Neural progenitor cell (in vitro differentiated cells): ENCODE measurements at regions not wholly inside any gene's neighbourhood (a gene's known extent, or its start where the extent isn't known, plus 50 kb on each side); places are given as distances from the start of the nearest gene placed in this dataset.

Experiments used
- DNase-seq: peaks from one replicate; pipeline ENCODE4 v3.0.0-alpha.2; 2016; ENCODE audit warnings: low spot score
- H2AFZ ChIP-seq: fragments of 200-600 bp; sonication (generic); replicated peaks from 2 replicates; pipeline ENCODE4 v1.6.1; 2016; ENCODE audit warnings: antibody characterized with exemption
- H3F3A ChIP-seq: fragments of 200-600 bp; sonication (generic); 2 replicates; pipeline ENCODE4 v1.6.1; 2016; ENCODE audit warnings: antibody characterized with exemption, low read depth
- H3K27ac ChIP-seq: fragments of 200-600 bp; sonication (generic); 2 replicates; pipeline ENCODE4 v1.5.1; 2016; ENCODE audit warnings: mild to moderate bottlenecking
- H3K27me3 ChIP-seq: fragments of 200-600 bp; sonication (generic); 2 replicates; pipeline ENCODE4 v1.6.1; 2016; ENCODE audit warnings: mild to moderate bottlenecking, moderate library complexity
- H3K36me3 ChIP-seq: fragments of 200-600 bp; sonication (generic); 2 replicates; pipeline ENCODE4 v1.5.1; 2016
- H3K4me1 ChIP-seq: fragments of 200-600 bp; sonication (generic); 2 replicates; pipeline ENCODE4 v1.6.1; 2016; ENCODE audit warnings: mixed run types
- H3K4me2 ChIP-seq: fragments of 200-600 bp; sonication (generic); 2 replicates; pipeline ENCODE4 v1.6.1; 2016
- H3K4me3 ChIP-seq: fragments of 200-600 bp; sonication (generic); 2 replicates; pipeline ENCODE4 v1.5.1; 2016
- H3K79me2 ChIP-seq: fragments of 200-600 bp; sonication (generic); 2 replicates; pipeline ENCODE4 v1.6.1; 2016; ENCODE audit warnings: low read depth
- H3K9ac ChIP-seq: fragments of 200-600 bp; sonication (generic); 2 replicates; pipeline ENCODE4 v1.6.1; 2016
- H3K9me3 ChIP-seq: fragments of 200-600 bp; sonication (generic); 2 replicates; pipeline ENCODE4 v1.5.1; 2016; ENCODE audit warnings: low read depth
- H4K20me1 ChIP-seq: fragments of 200-600 bp; sonication (generic); 2 replicates; pipeline ENCODE4 v1.6.1; 2016; ENCODE audit warnings: low read depth
- H3K27ac Mint-ChIP-seq: 3 replicates; pipeline ENCODE4 v1.8.0; 2021; ENCODE audit warnings: mixed read lengths
- H3K27me3 Mint-ChIP-seq: 2 replicates; pipeline ENCODE4 v1.8.0; 2022; ENCODE audit warnings: low read depth, mild to moderate bottlenecking, inconsistent platforms, moderate library complexity, mixed read lengths; ENCODE audit not compliant: insufficient read depth
- H3K36me3 Mint-ChIP-seq: 3 replicates; pipeline ENCODE4 v1.8.0; 2021; ENCODE audit warnings: mixed read lengths
- H3K4me1 Mint-ChIP-seq: 3 replicates; pipeline ENCODE4 v1.8.0; 2021; ENCODE audit warnings: mixed read lengths
- H3K4me3 Mint-ChIP-seq: 3 replicates; pipeline ENCODE4 v1.8.0; 2021; ENCODE audit warnings: mild to moderate bottlenecking, moderate library complexity, mixed read lengths
- H3K9me3 Mint-ChIP-seq: 3 replicates; pipeline ENCODE4 v1.8.0; 2020; ENCODE audit warnings: mixed read lengths
- EZH2 ChIP-seq: fragments of 200-600 bp; sonication (generic); IDR thresholded peaks from 2 replicates; pipeline ENCODE4 v1.6.1; 2017; ENCODE audit warnings: antibody characterized with exemption, mild to moderate bottlenecking, moderate library complexity
- EZH2phosphoT487 ChIP-seq: fragments of 200-600 bp; sonication (generic); IDR thresholded peaks from 2 replicates; pipeline ENCODE4 v1.6.1; 2017; ENCODE audit warnings: antibody characterized with exemption
- TF ChIP-seq, protein P1 (sequence below): fragments of 200-600 bp; sonication (generic); IDR thresholded peaks from 2 replicates; pipeline ENCODE4 v1.5.1; 2017; ENCODE audit warnings: antibody characterized with exemption, mild to moderate bottlenecking

GRCh38 chr14:27148143-27148542 lies 550.3 kb upstream of the NOVA1 start:
- no peak overlapping the region for H3K9ac ChIP-seq
- H3K27me3 ChIP-seq, result no peaks in the 10 kb centered on the region

DNA sequence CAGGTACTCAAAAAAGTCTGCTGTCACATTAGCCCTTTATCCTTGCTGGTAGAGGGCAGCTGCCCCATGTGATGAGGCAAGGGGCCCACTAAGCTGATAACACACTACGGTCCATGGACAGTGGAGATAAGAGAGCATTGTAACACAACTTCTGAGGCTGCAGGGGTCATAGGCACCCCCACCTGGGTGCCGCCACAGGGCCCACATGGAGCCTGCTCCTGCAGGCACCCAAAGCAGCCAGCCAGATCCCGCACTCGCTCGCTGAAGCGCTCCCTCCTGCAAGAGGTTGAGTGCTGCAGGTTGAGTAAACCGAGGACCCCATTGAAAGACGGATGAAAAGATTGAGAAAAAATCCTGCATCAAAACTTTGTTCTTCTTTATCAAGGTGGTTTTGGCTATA lies 566.3 kb upstream of the NOVA1 start:
- H3K27ac Mint-ChIP-seq, result no peak overlapping the region
- no peak for DNase-seq
- Histone ChIP-seq H3K9me3 (no peaks in the 10 kb centered on the region), H3K4me3 (no peak overlapping the region), H3K27ac (no peak overlapping the region), H3K9ac (no peak overlapping the region), H3K4me1 (no peaks in the 10 kb centered on the region), H3K36me3 (no peaks in the 10 kb centered on the region), H3K79me2 (no peaks in the 10 kb centered on the region), H3F3A (no peaks in the 10 kb centered on the region), H3K27me3 (no peaks in the 10 kb centered on the region), H2AFZ (no peak overlapping the region), H4K20me1 (no peaks in the 10 kb centered on the region), H3K4me2 (no peak overlapping the region)
- TF ChIP-seq, protein P1, sequence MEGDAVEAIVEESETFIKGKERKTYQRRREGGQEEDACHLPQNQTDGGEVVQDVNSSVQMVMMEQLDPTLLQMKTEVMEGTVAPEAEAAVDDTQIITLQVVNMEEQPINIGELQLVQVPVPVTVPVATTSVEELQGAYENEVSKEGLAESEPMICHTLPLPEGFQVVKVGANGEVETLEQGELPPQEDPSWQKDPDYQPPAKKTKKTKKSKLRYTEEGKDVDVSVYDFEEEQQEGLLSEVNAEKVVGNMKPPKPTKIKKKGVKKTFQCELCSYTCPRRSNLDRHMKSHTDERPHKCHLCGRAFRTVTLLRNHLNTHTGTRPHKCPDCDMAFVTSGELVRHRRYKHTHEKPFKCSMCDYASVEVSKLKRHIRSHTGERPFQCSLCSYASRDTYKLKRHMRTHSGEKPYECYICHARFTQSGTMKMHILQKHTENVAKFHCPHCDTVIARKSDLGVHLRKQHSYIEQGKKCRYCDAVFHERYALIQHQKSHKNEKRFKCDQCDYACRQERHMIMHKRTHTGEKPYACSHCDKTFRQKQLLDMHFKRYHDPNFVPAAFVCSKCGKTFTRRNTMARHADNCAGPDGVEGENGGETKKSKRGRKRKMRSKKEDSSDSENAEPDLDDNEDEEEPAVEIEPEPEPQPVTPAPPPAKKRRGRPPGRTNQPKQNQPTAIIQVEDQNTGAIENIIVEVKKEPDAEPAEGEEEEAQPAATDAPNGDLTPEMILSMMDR, result no peak
- no peak for TF ChIP-seq EZH2
- TF ChIP-seq EZH2phosphoT487, result no peak
- H3K27me3 Mint-ChIP-seq, result peaks cover 2% of the 10 kb centered on the region
- peaks cover 2% of the 10 kb centered on the region for H3K9me3 Mint-ChIP-seq
- no peaks in the 10 kb centered on the region for H3K4me1 Mint-ChIP-seq
- H3K4me3 Mint-ChIP-seq, result no peak overlapping the region
- no peaks in the 10 kb centered on the region for H3K36me3 Mint-ChIP-seq

More at GRCh38 chr14:27148143-27148542, 550.3 kb upstream of the NOVA1 start:
- no peak for DNase-seq
- Mint-ChIP-seq H3K4me3 (no peak overlapping the region), H3K36me3 (no peaks in the 10 kb centered on the region), H3K27ac (no peak overlapping the region), H3K9me3 (no peaks in the 10 kb centered on the region), H3K27me3 (peaks cover 2% of the 10 kb centered on the region), H3K4me1 (no peaks in the 10 kb centered on the region)
- Histone ChIP-seq H2AFZ (no peak overlapping the region), H3K4me3 (no peak overlapping the region), H3K79me2 (no peaks in the 10 kb centered on the region), H4K20me1 (no peaks in the 10 kb centered on the region), H3K36me3 (no peaks in the 10 kb centered on the region), H3F3A (no peaks in the 10 kb centered on the region), H3K9me3 (no peaks in the 10 kb centered on the region), H3K27ac (no peak overlapping the region), H3K4me2 (no peak overlapping the region), H3K4me1 (no peaks in the 10 kb centered on the region)
- TF ChIP-seq EZH2phosphoT487, result no peak

GRCh38 chr14:27175489-27175888 lies 577.7 kb upstream of the NOVA1 start:
- Mint-ChIP-seq H3K4me1 (no peaks in the 10 kb centered on the region), H3K27me3 (no peaks in the 10 kb centered on the region), H3K9me3 (peaks cover 3% of the 10 kb centered on the region), H3K27ac (no peak overlapping the region), H3K36me3 (no peaks in the 10 kb centered on the region), H3K4me3 (no peak overlapping the region)
- Histone ChIP-seq H3K9ac (no peak overlapping the region), H3F3A (no peaks in the 10 kb centered on the region), H3K27ac (no peak overlapping the region), H3K36me3 (no peaks in the 10 kb centered on the region), H3K4me2 (no peak overlapping the region), H3K27me3 (no peaks in the 10 kb centered on the region), H3K4me1 (no peaks in the 10 kb centered on the region), H2AFZ (no peak overlapping the region), H3K4me3 (no peak overlapping the region), H3K9me3 (peaks cover 8% of the 10 kb centered on the region), H4K20me1 (no peaks in the 10 kb centered on the region), H3K79me2 (no peaks in the 10 kb centered on the region)
- no peak for DNase-seq
- TF ChIP-seq, protein P1, result no peak
- TF ChIP-seq EZH2 (no peak), EZH2phosphoT487 (no peak)

DNA sequence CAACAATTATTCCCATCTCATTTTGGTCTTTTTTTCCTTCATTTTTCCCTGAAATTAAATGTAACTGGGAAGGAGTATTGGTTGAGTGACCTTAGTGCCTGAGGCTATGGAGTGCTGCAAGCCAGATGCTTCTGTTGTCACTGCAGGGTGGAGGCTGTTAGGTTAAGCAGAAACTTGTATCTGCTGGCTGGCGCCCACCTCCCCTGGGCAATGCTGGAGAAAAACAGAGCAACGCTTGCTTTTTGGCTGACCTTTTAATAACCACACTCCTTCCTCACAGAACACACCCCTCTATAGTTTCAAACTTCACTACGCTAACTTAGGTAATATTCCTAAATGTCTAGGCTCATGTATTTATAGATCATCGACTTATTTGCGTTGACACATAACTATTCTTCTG lies 583.5 kb upstream of the NOVA1 start:
- DNase-seq, result peak; percentile 1
- no peak for TF ChIP-seq EZH2
- TF ChIP-seq EZH2phosphoT487, result no peak
- TF ChIP-seq, protein P1, result no peak
- no peaks in the 10 kb centered on the region for H3K9me3 Mint-ChIP-seq
- H3K4me3 Mint-ChIP-seq, result no peak overlapping the region
- H3K4me2 ChIP-seq, result no peak overlapping the region
- H3F3A ChIP-seq, result no peaks in the 10 kb centered on the region
- H3K36me3 Mint-ChIP-seq, result no peaks in the 10 kb centered on the region
- H3K27ac Mint-ChIP-seq, result no peak overlapping the region
- H3K4me1 ChIP-seq, result no peaks in the 10 kb centered on the region
- no peak overlapping the region for H3K27ac ChIP-seq
- H4K20me1 ChIP-seq, result no peaks in the 10 kb centered on the region
- no peak overlapping the region for H3K4me3 ChIP-seq
- no peak overlapping the region for H2AFZ ChIP-seq
- no peaks in the 10 kb centered on the region for H3K9me3 ChIP-seq
- no peaks in the 10 kb centered on the region for H3K4me1 Mint-ChIP-seq
- no peaks in the 10 kb centered on the region for H3K36me3 ChIP-seq
- no peak overlapping the region for H3K9ac ChIP-seq
- H3K27me3 Mint-ChIP-seq, result no peaks in the 10 kb centered on the region
- no peaks in the 10 kb centered on the region for H3K79me2 ChIP-seq
- H3K27me3 ChIP-seq, result no peaks in the 10 kb centered on the region
